ENCODE measurements at regions not wholly inside any gene's neighbourhood (a gene's known extent, or its start where the extent isn't known, plus 50 kb on each side); places are given as distances from the start of the nearest gene placed in this dataset.

DNA sequence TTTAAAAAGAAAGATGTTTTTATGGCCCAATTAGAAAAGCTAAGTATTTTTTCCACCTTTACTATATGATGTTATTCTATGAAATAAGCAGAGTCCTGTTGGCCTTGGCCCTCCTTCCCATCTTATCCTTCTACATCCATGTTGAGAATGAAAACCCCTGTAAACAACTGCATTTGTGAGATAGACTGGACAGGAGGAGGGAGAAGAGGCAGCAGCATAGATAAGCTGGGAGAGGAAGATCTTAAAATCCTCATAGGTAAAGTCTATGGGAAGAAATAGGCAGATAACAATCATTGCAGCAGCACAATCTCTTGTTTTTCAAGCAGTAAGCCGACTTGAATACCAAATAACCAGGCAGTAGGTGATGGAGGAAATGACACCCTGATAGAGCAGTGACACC is 207.6 kb upstream of the PARD3B start:
- Histone ChIP-seq H3K4me3 (replicated peaks in 1 of 4; ENCODE audit: control extremely low read depth in 1 of 4, insufficient read depth in 1 of 4, low read depth in 3 of 4, low read length in 4 of 4) (no peak overlapping the region), H4K20me1 (ENCODE audit: control insufficient read depth, extremely low read depth, insufficient read depth, low read length) (no peaks in the 10 kb centered on the region), H3K4me1 (ENCODE audit: control insufficient read depth, extremely low read depth, insufficient read depth, low read length) (no peaks in the 10 kb centered on the region), H3K36me3 (ENCODE audit: control insufficient read depth, insufficient read depth, low read length) (no peaks in the 10 kb centered on the region), H3K9ac (ENCODE audit: insufficient read depth, low read length) (no peak overlapping the region), H2AFZ (ENCODE audit: low read length) (no peak overlapping the region), H3K27ac (ENCODE audit: insufficient read depth, low read length) (no peak overlapping the region), H3K27me3 (ENCODE audit: control insufficient read depth, insufficient read depth, low read length) (no peaks in the 10 kb centered on the region), H3K4me2 (ENCODE audit: extremely low read depth, insufficient read depth, low read length) (no peak overlapping the region), H3K9me3 (ENCODE audit: control insufficient read depth, insufficient read depth, low read depth, low read length) (no peaks in the 10 kb centered on the region), H3K79me2 (ENCODE audit: control insufficient read depth, insufficient read depth, low read length) (no peaks in the 10 kb centered on the region)
- DNase-seq (ENCODE audit: low read depth in 2 of 2) = no peak
- TF ChIP-seq, protein P1, sequence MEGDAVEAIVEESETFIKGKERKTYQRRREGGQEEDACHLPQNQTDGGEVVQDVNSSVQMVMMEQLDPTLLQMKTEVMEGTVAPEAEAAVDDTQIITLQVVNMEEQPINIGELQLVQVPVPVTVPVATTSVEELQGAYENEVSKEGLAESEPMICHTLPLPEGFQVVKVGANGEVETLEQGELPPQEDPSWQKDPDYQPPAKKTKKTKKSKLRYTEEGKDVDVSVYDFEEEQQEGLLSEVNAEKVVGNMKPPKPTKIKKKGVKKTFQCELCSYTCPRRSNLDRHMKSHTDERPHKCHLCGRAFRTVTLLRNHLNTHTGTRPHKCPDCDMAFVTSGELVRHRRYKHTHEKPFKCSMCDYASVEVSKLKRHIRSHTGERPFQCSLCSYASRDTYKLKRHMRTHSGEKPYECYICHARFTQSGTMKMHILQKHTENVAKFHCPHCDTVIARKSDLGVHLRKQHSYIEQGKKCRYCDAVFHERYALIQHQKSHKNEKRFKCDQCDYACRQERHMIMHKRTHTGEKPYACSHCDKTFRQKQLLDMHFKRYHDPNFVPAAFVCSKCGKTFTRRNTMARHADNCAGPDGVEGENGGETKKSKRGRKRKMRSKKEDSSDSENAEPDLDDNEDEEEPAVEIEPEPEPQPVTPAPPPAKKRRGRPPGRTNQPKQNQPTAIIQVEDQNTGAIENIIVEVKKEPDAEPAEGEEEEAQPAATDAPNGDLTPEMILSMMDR (conservative IDR thresholded peaks at IDR 0.05 in 1 of 2, IDR thresholded peaks at IDR 0.05 in 1 of 2; ENCODE audit: low read depth in 1 of 2, low read length in 2 of 2) = no peak
- TF ChIP-seq EZH2 (IDR thresholded peaks at IDR 0.05; ENCODE audit: low read length, missing control alignments) = no peak

DNA sequence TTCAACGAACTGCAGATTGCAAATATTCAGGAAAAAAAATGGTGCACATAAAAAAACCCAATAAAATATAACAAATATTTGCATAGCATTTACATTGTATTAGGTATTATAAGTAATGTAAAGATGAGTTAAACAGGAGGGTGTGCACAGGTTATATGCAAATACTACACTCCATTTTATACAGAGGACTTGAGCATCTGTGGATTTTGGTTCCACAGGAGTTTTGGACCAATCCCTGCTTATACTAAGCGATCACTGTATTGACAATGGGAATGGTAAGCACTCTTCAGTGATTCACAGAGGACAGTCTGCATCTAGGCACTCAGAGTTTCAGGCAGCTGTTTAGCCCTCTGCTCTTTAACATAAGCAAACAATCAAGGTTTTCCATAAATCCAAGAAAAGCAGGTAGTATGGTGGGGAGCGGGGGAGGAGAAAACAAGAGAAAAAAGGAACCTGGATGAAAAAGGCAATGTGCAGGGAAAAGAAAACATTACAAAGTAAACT is 206.0 kb upstream of the PARD3B start:
- Histone ChIP-seq H3K79me2 (ENCODE audit: control insufficient read depth, insufficient read depth, low read length) (no peaks in the 10 kb centered on the region), H3K9ac (ENCODE audit: insufficient read depth, low read length) (no peak overlapping the region), H2AFZ (ENCODE audit: low read length) (no peak overlapping the region), H3K4me2 (ENCODE audit: extremely low read depth, insufficient read depth, low read length) (no peak overlapping the region), H3K9me3 (ENCODE audit: control insufficient read depth, insufficient read depth, low read depth, low read length) (no peaks in the 10 kb centered on the region), H3K4me1 (ENCODE audit: control insufficient read depth, extremely low read depth, insufficient read depth, low read length) (no peaks in the 10 kb centered on the region), H3K36me3 (ENCODE audit: control insufficient read depth, insufficient read depth, low read length) (no peaks in the 10 kb centered on the region), H3K27ac (ENCODE audit: insufficient read depth, low read length) (no peak overlapping the region), H4K20me1 (ENCODE audit: control insufficient read depth, extremely low read depth, insufficient read depth, low read length) (no peaks in the 10 kb centered on the region), H3K27me3 (ENCODE audit: control insufficient read depth, insufficient read depth, low read length) (no peaks in the 10 kb centered on the region), H3K4me3 (replicated peaks in 1 of 4; ENCODE audit: control extremely low read depth in 1 of 4, insufficient read depth in 1 of 4, low read depth in 3 of 4, low read length in 4 of 4) (no peak overlapping the region)
- TF ChIP-seq, protein P1 (conservative IDR thresholded peaks at IDR 0.05 in 1 of 2, IDR thresholded peaks at IDR 0.05 in 1 of 2; ENCODE audit: low read depth in 1 of 2, low read length in 2 of 2) = no peak
- no peak for TF ChIP-seq EZH2 (IDR thresholded peaks at IDR 0.05; ENCODE audit: low read length, missing control alignments)
- DNase-seq (ENCODE audit: low read depth in 2 of 2) = no peak

DNA sequence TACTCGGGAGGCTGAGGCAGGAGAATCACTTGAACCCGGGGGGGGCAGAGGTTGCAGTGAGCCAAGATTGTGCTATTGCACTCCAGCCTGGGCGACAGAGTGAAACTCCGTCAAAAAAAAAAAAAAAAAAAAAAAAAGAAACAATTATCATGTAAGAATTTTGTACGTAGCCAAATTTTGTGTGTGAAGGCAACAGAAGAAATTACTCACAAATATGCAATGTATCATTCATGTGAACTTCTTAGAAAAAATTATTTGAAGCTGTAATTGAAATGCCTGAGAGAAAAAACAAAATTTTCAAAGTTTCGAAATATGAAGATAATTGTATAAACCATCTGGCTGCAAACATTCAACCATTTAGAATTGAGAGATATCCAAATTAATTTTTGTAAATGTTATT is 204.8 kb upstream of the PARD3B start:
- no peaks in the 10 kb centered on the region for H3K36me3 ChIP-seq (ENCODE audit: control insufficient read depth, insufficient read depth, low read length)
- H3K4me2 ChIP-seq (ENCODE audit: extremely low read depth, insufficient read depth, low read length) = no peak overlapping the region
- H3K27me3 ChIP-seq (ENCODE audit: control insufficient read depth, insufficient read depth, low read length) = no peaks in the 10 kb centered on the region
- H3K4me1 ChIP-seq (ENCODE audit: control insufficient read depth, extremely low read depth, insufficient read depth, low read length) = no peaks in the 10 kb centered on the region
- TF ChIP-seq, protein P1 (conservative IDR thresholded peaks at IDR 0.05 in 1 of 2, IDR thresholded peaks at IDR 0.05 in 1 of 2; ENCODE audit: low read depth in 1 of 2, low read length in 2 of 2) = no peak
- TF ChIP-seq EZH2 (IDR thresholded peaks at IDR 0.05; ENCODE audit: low read length, missing control alignments) = no peak
- no peak overlapping the region for H3K4me3 ChIP-seq (replicated peaks in 1 of 4; ENCODE audit: control extremely low read depth in 1 of 4, insufficient read depth in 1 of 4, low read depth in 3 of 4, low read length in 4 of 4)
- H3K79me2 ChIP-seq (ENCODE audit: control insufficient read depth, insufficient read depth, low read length) = no peaks in the 10 kb centered on the region
- no peaks in the 10 kb centered on the region for H3K9me3 ChIP-seq (ENCODE audit: control insufficient read depth, insufficient read depth, low read depth, low read length)
- H3K9ac ChIP-seq (ENCODE audit: insufficient read depth, low read length) = no peak overlapping the region
- H4K20me1 ChIP-seq (ENCODE audit: control insufficient read depth, extremely low read depth, insufficient read depth, low read length) = no peaks in the 10 kb centered on the region
- H3K27ac ChIP-seq (ENCODE audit: insufficient read depth, low read length) = no peak overlapping the region
- DNase-seq (ENCODE audit: low read depth in 2 of 2) = peak in 1 of 2 donors; percentile 18
- no peak overlapping the region for H2AFZ ChIP-seq (ENCODE audit: low read length)
